Psoas muscle (tissue), 7 donors: ENCODE measurements at regions not wholly inside any gene's neighbourhood (a gene's known extent, or its start where the extent isn't known, plus 50 kb on each side); places are given as distances from the start of the nearest gene placed in this dataset.

ENCODE experiments used
- ATAC-seq, 4 donors: fragments of 200-7000 bp; cut with Tn5 transposase; one replicate each; pipeline ENCODE4 v1.9.1; 2020; ENCODE audit warnings: moderate library complexity in 3 of 4, mild to moderate bottlenecking in 2 of 4
- DNase-seq, 2 donors: peaks; one replicate each; pipeline ENCODE4 v3.0.0-alpha.2; 2020
- H3K27ac ChIP-seq: fragments of 200-600 bp; one replicate; pipeline ENCODE4 v1.8.0; 2022
- H3K27me3 ChIP-seq, 3 donors: fragments of 200-600 bp in 1 of 3; one replicate each; pipeline versions ENCODE4 v1.6.1 to v1.8.0; 2013 to 2022; ENCODE audit warnings: low read length in 2 of 3, mild to moderate bottlenecking in 2 of 3, moderate library complexity in 1 of 3; ENCODE audit not compliant: insufficient read depth in 3 of 3
- H3K36me3 ChIP-seq, 2 donors: fragments of 200-600 bp in 1 of 2; one replicate each; pipeline versions ENCODE4 v1.6.1 to v1.8.0; 2013 to 2022; ENCODE audit warnings: low read depth in 1 of 2, mild to moderate bottlenecking in 1 of 2, moderate library complexity in 1 of 2; ENCODE audit not compliant: insufficient read depth in 1 of 2
- H3K4me1 ChIP-seq: fragments of 200-600 bp; one replicate; pipeline ENCODE4 v1.8.0; 2022
- H3K4me3 ChIP-seq: fragments of 200-600 bp; one replicate; pipeline ENCODE4 v1.8.0; 2022; ENCODE audit warnings: mild to moderate bottlenecking
- H3K9me3 ChIP-seq: fragments of 200-600 bp; one replicate; pipeline ENCODE4 v1.8.0; 2022
- CTCF ChIP-seq: fragments of 200-600 bp; IDR thresholded peaks from one replicate; pipeline ENCODE4 v1.8.0; 2022; ENCODE audit warnings: antibody characterized with exemption
- WGBS, 3 donors: extraction: QIAGEN DNeasy Blood & Tissue Kit; methylation state at CpG; one replicate each; pipeline versions ENCODE4 v1.1.6 to v1.1.7; 2013; 5-methylcytosine and 5-hydroxymethylcytosine counted together
- intact Hi-C, 2 donors: fragments of 100-400 bp; cut with DNase I; formaldehyde crosslinking; loops; one replicate each; pipeline versions ENCODE4 v1.11.0 to v1.14.2; 2022
- donor health status: healthy with polysubstance abuse.
- donor health status: DM: no; HTN: no; CAD: no; lungs with moderate emphysema.
- donor health status: Bipolar disorder and iron deficiency.
- donor health status: healthy.
- donor health status: DM: yes; HTN: yes; CAD: no.
- donor health status: DM: no; HTN: no; CAD: no.
- donor health status: DM: yes; HTN: yes; CAD: no.

GRCh38 chr4:158313566-158313965, 103.3 kb downstream of the TMEM144 start:
- Histone ChIP-seq H3K4me1 (no peaks in the 10 kb centered on the region), H3K27ac (no peak overlapping the region), H3K36me3 (no peaks in the 10 kb centered on the region), H3K27me3 (no peaks in the 10 kb centered on the region), H3K4me3 (no peak overlapping the region), H3K9me3 (no peaks in the 10 kb centered on the region)
- TF ChIP-seq CTCF = no peak
- ATAC-seq (no peak), DNase-seq (no peak)
- WGBS, 3 donors = 77 to 95% (median 88%) methylated on average over 5 of the region's 5 CpGs
- intact Hi-C loops = no loop called here

GRCh38 chr4:158314756-158315487, 104.6 kb downstream of the TMEM144 start:
- peak overlapping the region; percentile 3 for H3K27ac ChIP-seq
- DNase-seq = no peak
- H3K9me3 ChIP-seq = no peaks in the 10 kb centered on the region
- intact Hi-C loops = no loop called here
- H3K36me3 ChIP-seq = no peaks in the 10 kb centered on the region
- TF ChIP-seq CTCF = no peak
- no peaks in the 10 kb centered on the region for H3K27me3 ChIP-seq
- ATAC-seq = peak in 2 of 4 donors; percentile 30 to 63
- no peaks in the 10 kb centered on the region for H3K4me1 ChIP-seq
- 69 to 77% (median 72%) methylated on average over 5 of the region's 5 CpGs for whole genome bisulfite sequencing, 3 donors
- H3K4me3 ChIP-seq = no peak overlapping the region

GRCh38 chr4:158315706-158316105, 105.4 kb downstream of the TMEM144 start:
- Histone ChIP-seq H3K27ac (peak overlapping the region; percentile 3), H3K27me3 (no peaks in the 10 kb centered on the region), H3K36me3 (no peaks in the 10 kb centered on the region), H3K4me3 (no peak overlapping the region), H3K4me1 (no peaks in the 10 kb centered on the region), H3K9me3 (no peaks in the 10 kb centered on the region)
- intact Hi-C loops = no loop called here
- DNase-seq (no peak), ATAC-seq (no peak)
- TF ChIP-seq CTCF = no peak
- WGBS, 3 donors = 33 to 47% (median 33%) methylated on average over 2 of the region's 2 CpGs

- Histone ChIP-seq H3K4me3 (no peak overlapping the region), H3K36me3 (no peaks in the 10 kb centered on the region), H3K27me3 (no peaks in the 10 kb centered on the region), H3K9me3 (no peaks in the 10 kb centered on the region), H3K27ac (no peak overlapping the region), H3K4me1 (no peaks in the 10 kb centered on the region)
- DNase-seq = no peak
- WGBS, 3 donors = 46 to 63% (median 59%) methylated on average over 1 of the region's 1 CpG
- no peak for TF ChIP-seq CTCF
- intact Hi-C loops = no loop called here
- ATAC-seq = no peak
Observed at GRCh38 chr4:158316264-158316663, 106.0 kb downstream of the TMEM144 start.

GRCh38 chr4:158319880-158320279, 109.6 kb downstream of the TMEM144 start:
- no peaks in the 10 kb centered on the region for H3K27me3 ChIP-seq
- H3K9me3 ChIP-seq = no peaks in the 10 kb centered on the region
- no peak overlapping the region for H3K27ac ChIP-seq
- no peaks in the 10 kb centered on the region for H3K36me3 ChIP-seq
- no peak overlapping the region for H3K4me3 ChIP-seq
- ATAC-seq (no peak), DNase-seq (no peak)
- TF ChIP-seq CTCF = no peak
- intact Hi-C loops = no loop called here
- H3K4me1 ChIP-seq = no peaks in the 10 kb centered on the region
- 69 to 76% (median 75%) methylated on average over 7 of the region's 7 CpGs for WGBS, 3 donors
